GM12874 (cell line): ENCODE measurements at regions not wholly inside any gene's neighbourhood (a gene's known extent, or its start where the extent isn't known, plus 50 kb on each side); places are given as distances from the start of the nearest gene placed in this dataset.

ENCODE experiments used
- TF ChIP-seq, protein P1 (sequence below): IDR thresholded peaks from 2 replicates; pipeline ENCODE4 v1.5.1; 2011; ENCODE audit warnings: low read depth, mild to moderate bottlenecking, control low read depth, low read length, moderate library complexity; ENCODE audit not compliant: insufficient read depth

DNA sequence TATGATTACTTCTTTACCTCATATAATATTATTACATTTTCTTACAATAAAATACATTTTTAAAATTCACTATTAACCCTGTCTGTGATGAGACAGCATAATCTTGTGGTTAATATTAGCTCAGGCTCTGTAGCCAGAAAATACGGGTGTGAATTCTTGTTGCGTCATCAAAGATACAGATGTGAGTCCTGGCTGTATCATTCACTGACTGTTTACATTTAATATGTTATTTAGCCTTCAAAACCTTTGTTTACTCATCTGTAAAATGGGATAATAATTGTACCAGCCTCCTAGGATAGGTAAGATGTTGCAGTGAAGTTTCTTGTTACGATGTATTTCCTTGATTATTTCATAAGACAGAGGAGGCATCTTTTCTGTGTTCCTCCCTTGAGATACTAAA is 184.7 kb upstream of the PRPS1L1 start:
- TF ChIP-seq, protein P1, sequence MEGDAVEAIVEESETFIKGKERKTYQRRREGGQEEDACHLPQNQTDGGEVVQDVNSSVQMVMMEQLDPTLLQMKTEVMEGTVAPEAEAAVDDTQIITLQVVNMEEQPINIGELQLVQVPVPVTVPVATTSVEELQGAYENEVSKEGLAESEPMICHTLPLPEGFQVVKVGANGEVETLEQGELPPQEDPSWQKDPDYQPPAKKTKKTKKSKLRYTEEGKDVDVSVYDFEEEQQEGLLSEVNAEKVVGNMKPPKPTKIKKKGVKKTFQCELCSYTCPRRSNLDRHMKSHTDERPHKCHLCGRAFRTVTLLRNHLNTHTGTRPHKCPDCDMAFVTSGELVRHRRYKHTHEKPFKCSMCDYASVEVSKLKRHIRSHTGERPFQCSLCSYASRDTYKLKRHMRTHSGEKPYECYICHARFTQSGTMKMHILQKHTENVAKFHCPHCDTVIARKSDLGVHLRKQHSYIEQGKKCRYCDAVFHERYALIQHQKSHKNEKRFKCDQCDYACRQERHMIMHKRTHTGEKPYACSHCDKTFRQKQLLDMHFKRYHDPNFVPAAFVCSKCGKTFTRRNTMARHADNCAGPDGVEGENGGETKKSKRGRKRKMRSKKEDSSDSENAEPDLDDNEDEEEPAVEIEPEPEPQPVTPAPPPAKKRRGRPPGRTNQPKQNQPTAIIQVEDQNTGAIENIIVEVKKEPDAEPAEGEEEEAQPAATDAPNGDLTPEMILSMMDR = no peak

DNA sequence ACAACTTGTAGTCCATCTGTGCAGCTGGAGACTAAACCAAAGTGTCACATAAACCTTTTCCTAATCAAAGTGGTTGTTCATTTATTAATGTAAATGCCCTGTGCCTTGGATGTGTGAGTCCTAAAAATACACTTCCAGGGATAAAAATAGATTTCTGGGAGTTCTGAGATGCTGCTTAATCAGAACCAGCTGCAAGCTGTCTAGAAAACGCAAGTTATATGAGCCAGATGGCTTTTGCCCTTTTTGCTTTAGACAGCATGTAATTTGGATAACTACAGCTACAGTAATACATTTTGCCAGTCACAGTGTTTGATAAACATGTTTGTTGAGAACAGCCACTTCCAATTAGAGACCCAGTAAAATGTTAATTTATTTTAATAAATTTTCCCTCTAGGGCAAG is 185.1 kb upstream of the PRPS1L1 start:
- TF ChIP-seq, protein P1 = no peak

DNA sequence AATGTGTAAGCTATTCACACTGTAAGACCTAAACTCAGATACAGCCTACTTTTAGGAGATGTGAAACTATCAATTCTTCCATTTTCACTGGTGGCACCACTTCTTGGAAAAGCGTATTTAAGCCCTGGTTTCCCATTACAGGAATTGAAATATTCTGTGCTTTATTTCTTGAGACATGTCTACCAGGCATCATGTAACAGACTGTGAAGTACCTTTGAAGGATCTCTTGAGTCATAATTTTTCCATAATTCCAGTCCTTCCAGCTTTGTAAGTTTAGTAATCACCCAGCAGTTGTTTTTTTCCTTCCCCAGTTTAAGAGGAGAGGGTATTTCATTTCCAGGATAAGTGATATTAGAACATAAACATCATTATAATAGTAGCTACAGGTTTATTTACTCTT is 186.0 kb upstream of the PRPS1L1 start:
- TF ChIP-seq, protein P1 = no peak

GRCh38 chr7:18216270-18216669 is 188.6 kb upstream of the PRPS1L1 start:
- TF ChIP-seq, protein P1 = no peak

DNA sequence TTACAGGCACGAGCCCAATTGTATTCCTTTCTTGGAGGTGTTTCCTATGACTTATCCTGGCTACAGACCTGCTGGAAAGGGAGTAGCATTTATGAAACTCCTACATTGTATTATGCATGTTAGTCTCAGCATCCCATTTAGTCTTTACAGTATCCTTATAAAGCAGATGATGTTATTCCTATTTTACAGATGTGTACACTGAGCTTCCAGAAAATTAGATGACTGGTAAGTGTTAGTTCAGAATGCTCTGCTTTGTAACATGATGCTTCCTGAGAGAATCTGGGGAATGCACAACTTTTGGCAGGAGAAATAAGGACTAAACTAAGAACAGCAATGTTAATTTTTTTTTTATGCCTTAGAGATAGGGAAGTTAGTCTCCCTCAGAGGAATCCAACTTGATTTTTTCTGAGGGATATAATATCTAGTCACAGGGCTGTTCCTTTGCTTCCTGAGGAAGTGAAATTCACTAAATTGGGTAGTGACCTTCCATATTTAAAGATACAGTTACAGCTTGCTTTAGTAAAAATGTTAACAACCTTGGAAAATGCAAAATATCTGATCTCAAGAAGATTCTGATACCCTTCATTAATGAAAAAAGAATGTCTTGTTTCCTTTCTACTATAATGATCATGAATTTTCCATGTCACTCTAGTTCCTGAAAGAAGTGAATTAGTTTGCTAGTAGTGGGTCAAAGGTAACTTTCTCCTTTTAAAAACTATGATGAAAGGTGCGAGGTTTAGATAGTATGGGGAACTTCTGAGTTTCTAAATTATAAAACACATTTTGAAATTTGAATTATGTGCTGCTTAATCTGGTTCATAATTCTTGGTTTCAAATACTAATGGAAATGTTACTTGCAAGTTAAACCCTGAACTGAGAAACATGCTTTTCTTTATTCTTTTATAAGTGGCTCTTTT is 194.0 kb upstream of the PRPS1L1 start:
- TF ChIP-seq, protein P1 = no peak

- TF ChIP-seq, protein P1 = no peak
Observed at GRCh38 chr7:18222636-18223035, 195.0 kb upstream of the PRPS1L1 start.

DNA sequence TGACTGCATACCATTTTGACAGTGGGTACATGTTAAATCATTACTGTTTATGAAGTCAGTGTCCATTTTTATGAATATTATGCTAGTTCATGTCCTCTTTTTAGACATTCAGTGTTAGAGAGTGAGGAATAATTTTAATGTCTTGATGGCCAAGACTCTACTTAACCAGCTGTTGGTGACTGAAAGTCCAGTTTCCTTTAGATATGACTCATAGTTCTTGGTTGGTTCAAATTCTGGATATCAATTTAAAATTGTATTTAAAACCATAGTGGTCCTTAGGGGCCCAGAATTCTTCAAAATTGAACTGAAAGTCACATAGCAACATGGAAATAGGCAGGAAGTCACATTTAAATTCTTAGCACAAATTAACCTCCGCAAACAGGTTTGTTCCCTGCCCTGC is 196.5 kb upstream of the PRPS1L1 start:
- TF ChIP-seq, protein P1 = no peak
